ENCODE measurements at regions not wholly inside any gene's neighbourhood (a gene's known extent, or its start where the extent isn't known, plus 50 kb on each side); places are given as distances from the start of the nearest gene placed in this dataset.
"Not testable (repeated sequence)": the region's sequence is repeated elsewhere in the genome, so short reads cannot be mapped to it uniquely, and the experiment has no call there.

GRCh38 chr9:62877987-62878386 lies 1688.2 kb downstream of the SPATA31A7 start:
- not testable (repeated sequence) for DNase-seq

DNA sequence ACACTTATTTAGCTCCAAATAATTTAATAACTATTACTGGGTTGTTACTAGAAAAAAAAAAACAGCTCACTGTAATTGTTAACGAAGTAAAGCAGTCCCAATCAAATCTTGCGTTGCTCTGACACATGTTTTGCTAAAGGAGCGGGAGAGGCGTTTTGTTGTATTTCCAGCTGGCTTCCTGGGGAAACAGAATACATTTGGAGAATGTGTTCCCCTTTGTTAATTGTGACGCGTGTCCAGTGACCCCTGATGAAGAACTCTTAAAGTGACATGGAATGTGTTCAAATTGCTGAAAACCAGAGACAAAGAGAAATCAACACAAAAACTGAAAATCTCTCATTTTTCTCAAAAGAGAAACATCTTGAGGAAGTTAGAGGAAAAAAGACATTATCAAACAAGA lies 1690.6 kb downstream of the SPATA31A7 start:
- DNase-seq = not testable (repeated sequence)

- not testable (repeated sequence) for DNase-seq
Observed at GRCh38 chr9:62880971-62881370, 1691.1 kb downstream of the SPATA31A7 start.

- not testable (repeated sequence) for DNase-seq
Observed at GRCh38 chr9:62881811-62882210, 1692.0 kb downstream of the SPATA31A7 start.

- not testable (repeated sequence) for DNase-seq
Observed at GRCh38 chr9:62882717-62883116, 1692.9 kb downstream of the SPATA31A7 start.

DNA sequence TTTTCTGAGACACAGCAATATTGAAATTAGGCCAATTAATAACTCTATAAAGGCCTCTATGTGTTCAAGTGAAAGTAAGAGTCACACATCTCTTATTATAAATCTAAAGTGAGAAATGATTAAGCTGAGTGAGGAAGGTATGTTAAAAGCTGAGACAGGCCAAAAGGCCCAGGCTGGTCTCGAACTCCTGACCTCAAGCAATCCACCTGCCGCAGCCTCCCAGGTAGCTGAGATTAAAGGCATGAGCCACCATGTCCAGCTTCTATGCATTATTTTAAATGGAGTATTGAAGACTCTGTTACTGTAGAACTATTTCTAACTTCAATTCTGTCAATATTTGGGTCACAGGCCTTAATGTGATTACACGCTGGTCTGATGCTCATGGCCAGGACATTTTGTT lies 1706.9 kb downstream of the SPATA31A7 start:
- not testable (repeated sequence) for DNase-seq

DNA sequence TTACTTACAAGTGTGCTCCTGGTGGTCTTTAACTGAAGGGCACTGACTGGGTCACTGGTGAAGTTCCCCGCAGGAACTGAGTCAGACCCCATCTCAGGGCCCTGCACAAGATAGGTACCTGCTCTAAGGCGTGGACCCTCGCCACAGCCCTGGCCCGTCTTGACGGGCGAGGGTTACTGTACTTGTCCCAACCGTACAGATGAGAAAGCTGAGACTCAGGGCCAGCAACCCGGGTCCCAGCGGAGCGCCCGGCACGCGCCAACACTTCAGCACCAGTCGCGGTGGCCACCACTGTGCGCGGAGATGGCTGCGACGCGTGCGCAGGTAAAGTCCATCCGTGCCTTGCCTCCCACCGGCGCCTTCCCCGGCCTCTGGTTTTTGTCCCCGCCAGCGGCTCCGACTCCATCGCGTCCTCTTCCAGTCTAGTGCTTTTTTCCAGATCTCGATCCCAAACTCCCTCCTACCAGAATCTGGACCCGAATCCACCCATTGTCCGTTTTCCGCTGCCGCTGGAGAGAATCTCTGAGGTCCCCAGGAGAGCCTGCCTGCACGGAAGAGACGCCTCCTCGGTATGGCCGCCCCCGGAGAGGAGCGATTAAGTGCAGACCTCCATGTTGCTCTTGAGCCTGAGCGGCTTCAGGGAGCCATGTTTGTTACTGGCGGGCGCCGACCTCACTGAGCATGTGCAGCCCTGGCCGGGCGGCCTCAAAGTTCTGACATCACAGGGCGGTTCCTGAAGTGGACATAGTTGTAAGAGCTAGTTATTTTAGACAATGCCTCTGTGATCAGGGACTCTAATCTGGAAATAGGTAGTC lies 1707.8 kb downstream of the SPATA31A7 start:
- peak; percentile 63 for DNase-seq

DNA sequence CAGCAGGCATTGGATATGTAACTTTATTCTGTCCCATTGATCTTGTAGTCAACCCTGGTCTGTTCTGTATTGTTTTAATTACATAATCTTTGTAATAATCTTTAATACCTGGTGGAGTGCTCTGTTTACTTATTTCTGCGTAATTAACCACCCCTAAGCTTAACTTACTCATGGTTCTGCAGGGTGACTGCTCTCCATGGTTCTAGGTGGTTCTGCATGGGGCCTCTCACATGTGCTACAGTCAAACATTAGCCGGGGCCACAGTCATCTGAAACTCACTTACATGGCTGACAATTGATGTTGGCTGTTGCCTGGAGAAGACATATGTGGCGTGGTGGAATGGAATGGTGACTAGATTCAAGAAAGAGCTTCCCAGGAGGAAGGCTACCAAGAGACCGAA lies 1709.8 kb downstream of the SPATA31A7 start:
- not testable (repeated sequence) for DNase-seq

DNA sequence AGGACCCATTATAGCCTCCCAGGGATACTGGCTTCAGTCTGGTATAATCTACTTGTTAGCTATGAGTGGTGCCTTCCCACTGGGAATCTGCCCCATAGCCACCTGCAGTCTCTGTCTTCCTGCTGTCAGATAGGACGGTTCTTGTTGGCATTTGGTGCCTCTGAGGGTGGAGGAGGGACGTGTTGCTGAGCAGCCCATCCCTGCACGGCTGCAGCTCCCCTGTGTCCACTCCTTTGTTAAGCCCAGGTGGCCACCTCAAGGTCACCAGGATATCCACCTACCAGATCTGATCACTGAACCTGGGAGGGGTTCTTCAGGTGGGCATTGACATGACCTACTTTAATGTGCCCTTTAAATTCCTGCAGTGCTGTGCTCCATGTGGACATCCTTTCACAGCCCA lies 1714.2 kb downstream of the SPATA31A7 start:
- not testable (repeated sequence) for DNase-seq

- not testable (repeated sequence) for DNase-seq
Observed at GRCh38 chr9:62905722-62906121, 1715.9 kb downstream of the SPATA31A7 start.

DNA sequence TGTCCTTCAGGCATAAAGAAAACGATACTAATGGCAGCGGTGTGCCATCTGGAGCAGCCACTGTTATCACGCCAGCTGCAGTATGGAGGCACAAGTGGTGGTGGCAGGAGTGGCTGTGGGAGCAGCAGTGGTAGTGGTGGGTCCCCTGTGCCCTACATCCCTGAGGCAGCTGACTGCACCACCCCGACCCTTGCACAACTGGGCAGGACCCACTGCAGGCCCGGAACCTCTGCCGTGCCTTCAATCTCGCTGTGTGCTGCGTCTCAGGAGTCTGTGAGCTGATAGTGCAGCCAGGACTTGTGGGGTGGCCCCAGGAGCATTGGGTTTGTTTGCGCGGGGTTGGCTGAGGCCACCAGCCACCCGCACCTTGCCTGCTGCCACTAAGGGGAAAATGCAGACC lies 1718.0 kb downstream of the SPATA31A7 start:
- not testable (repeated sequence) for DNase-seq

DNA sequence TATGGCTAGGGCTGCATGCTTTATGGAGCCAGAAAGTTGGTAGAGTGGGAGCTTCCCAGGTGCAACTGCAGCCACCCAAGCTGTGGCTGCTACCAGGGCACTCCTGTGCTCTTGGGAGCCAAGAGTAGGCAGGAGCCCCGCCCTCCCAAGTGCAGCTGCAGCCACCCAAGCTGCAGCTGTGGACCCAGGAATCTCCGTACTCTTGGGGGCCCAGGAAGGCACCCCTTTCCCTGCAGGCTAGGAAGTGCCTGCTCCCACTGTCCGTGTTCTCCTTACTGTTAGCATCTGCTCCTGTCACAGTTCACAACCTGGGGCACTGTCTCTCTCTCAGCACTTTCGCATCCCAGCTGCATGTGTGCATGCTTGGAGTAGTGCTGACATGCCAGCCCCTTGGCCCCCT lies 1718.4 kb downstream of the SPATA31A7 start:
- not testable (repeated sequence) for DNase-seq

GRCh38 chr9:62909447-62909846 lies 1719.6 kb downstream of the SPATA31A7 start:
- DNase-seq = not testable (repeated sequence)

DNA sequence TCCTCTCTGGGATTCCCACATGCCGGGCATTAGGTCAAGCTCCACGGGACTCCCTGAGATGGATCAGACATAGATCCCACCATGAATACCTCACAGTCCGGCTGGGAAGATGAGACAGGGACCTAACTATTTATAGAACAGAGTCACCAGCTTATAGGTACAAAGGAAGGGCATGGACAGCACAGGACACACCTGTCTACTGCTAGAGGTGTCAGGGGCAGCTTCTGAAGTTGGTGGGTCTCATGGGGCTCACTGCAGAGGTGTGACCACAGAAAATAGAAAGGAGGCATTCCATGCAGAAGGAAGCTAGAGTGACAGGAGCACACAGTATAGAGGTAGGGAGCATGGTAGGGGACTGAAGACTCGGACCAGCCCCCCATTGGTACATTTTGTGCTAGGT lies 1722.4 kb downstream of the SPATA31A7 start:
- not testable (repeated sequence) for DNase-seq

- not testable (repeated sequence) for DNase-seq
Observed at GRCh38 chr9:62915168-62915567, 1725.3 kb downstream of the SPATA31A7 start.

- DNase-seq = not testable (repeated sequence)
Observed at GRCh38 chr9:62915661-62916060, 1725.8 kb downstream of the SPATA31A7 start.

DNA sequence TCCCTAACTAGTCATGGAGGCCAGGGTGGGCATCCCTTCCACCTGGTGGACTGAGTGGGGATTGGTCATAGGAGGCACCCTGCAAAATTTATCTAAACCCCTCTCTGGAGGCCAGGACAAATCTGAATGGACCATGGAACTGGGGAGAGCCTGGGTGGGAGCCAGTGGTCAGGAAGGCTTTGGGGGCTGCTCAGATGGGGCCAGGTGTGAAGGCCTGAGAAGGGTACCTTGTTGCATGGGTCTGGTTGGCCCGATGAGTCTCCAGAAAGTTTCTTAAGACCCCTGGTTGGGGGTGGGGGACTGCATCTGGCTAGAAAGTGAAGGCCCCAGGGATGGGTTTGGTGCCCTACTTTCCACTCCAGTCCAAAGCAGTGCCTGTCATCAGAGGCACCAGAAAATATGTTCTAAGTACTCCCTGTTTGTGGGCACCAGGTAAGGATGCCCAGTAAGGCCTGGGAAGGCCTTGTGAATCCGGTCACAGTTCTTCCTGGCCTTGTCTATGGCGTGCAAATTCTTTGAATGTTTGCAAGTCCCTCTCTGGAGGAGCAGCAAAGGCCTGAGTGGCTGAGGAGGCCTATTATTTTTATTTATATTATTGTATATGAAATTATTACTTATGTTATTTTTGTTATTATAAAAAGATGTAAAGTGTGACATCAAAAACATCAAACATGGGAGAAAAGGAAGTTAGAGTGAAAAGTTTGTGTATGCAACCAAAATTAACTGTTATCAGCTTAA lies 1729.0 kb downstream of the SPATA31A7 start:
- DNase-seq = not testable (repeated sequence)

DNA sequence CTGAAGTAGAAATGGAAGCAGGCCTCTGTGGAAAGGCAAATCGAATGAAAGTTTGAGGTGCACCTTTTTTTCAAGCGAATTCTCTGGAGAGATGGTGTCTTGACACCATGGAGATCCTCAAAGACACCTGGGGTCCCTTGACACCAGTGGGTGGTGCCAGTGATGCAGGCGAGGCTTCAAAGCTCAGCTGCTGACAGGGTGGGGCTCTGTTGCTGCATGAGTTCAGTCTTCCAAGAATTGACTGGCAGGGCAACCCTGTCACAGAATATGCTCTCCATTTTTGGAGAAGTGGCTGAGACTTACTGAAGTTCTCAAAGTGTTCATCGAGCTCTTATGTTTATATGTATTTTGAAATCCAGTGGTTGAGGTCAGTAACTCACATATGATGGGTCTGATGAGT lies 1741.6 kb downstream of the SPATA31A7 start:
- not testable (repeated sequence) for DNase-seq

GRCh38 chr9:62952840-62953239 lies 1763.0 kb downstream of the SPATA31A7 start:
- DNase-seq = not testable (repeated sequence)
